MM.1S (cell line): ENCODE measurements at regions not wholly inside any gene's neighbourhood (a gene's known extent, or its start where the extent isn't known, plus 50 kb on each side); places are given as distances from the start of the nearest gene placed in this dataset.

Source experiments
- CTCF ChIP-seq: fragments of 300-600 bp; sonication (generic); IDR thresholded peaks from 2 replicates; pipeline ENCODE4 v1.5.1; 2016; ENCODE audit warnings: antibody characterized with exemption, low read length, mixed read lengths
- EZH2 ChIP-seq: fragments of 300-600 bp; sonication (generic); optimal IDR thresholded peaks from 2 replicates; pipeline ENCODE3; 2017; ENCODE audit warnings: low read depth, mild to moderate bottlenecking, antibody characterized with exemption, low read length, mixed read lengths

GRCh38 chr6:131348572-131348971, 213.3 kb downstream of the AKAP7 start:
- no peak for TF ChIP-seq CTCF
- no peak for TF ChIP-seq EZH2
